A549 (cell line): ENCODE measurements at regions not wholly inside any gene's neighbourhood (a gene's known extent, or its start where the extent isn't known, plus 50 kb on each side); places are given as distances from the start of the nearest gene placed in this dataset.

ENCODE experiments used
- ATAC-seq, 2 experiments: fragments of 200-7000 bp in 1 of 2; fragments of >200 bp in 1 of 2; cut with Nextera tagmentation in 1 of 2; cut with Tn5 transposase in 1 of 2; 3 replicates each; pipeline versions ENCODE4 v1.8.0 to v1.9.1; 2018 to 2020; ENCODE audit warnings: mild to moderate bottlenecking in 1 of 2, moderate library complexity in 1 of 2
- CTCF ChIA-PET: fragments of 300-600 bp; sonication (Branson Sonifier 250); formaldehyde crosslinking; extraction: SDS; loops from one replicate; lab custom pipeline; 2021; ENCODE audit warnings: antibody characterized with exemption, inconsistent platforms; lab: Yijun Ruan, JAX
- POLR2A ChIA-PET: fragments of 350-600 bp; formaldehyde crosslinking; extraction: SDS; loops from one replicate; lab custom pipeline; 2021; ENCODE audit warnings: antibody characterized with exemption, inconsistent platforms; lab: Yijun Ruan, JAX
- DNase-seq, 2 experiments: peaks; one replicate each; pipeline versions ENCODE4 v3.0.0 to v3.0.0-alpha.2; 2011 to 2016; ENCODE audit warnings: low read depth in 1 of 2, low spot score in 1 of 2
- FAIRE-seq: peaks from 2 replicates; lab custom pipeline; 2011; peaks lifted over from hg19 to GRCh38; lab: Jason Lieb, UNC
- H3K27ac ChIP-seq, 2 experiments: fragments of >200 bp; sonication (Bioruptor Twin); formaldehyde crosslinking; 3 replicates each; pipeline ENCODE4 v1.5.1; 2016 to 2017
- H3K4me1 ChIP-seq: fragments of >200 bp; sonication (Bioruptor Twin); formaldehyde crosslinking; 3 replicates; pipeline ENCODE4 v1.6.1; 2016
- H3K4me2 ChIP-seq: fragments of >200 bp; sonication (Bioruptor Twin); formaldehyde crosslinking; 3 replicates; pipeline ENCODE4 v1.6.1; 2016
- H3K4me3 ChIP-seq: fragments of >200 bp; sonication (Bioruptor Twin); formaldehyde crosslinking; 3 replicates; pipeline ENCODE4 v1.5.1; 2016
- H3K9me3 ChIP-seq: fragments of >200 bp; sonication (Bioruptor Twin); formaldehyde crosslinking; 3 replicates; pipeline ENCODE4 v1.6.1; 2016
- CBX2 ChIP-seq: fragments of 200-600 bp; sonication (generic); IDR thresholded peaks from 2 replicates; pipeline ENCODE4 v1.6.1; 2016; ENCODE audit warnings: low read depth, mild to moderate bottlenecking, borderline replicate concordance
- CEBPB ChIP-seq, 2 experiments: fragments of >200 bp in 1 of 2; sonication (Bioruptor Twin) in 1 of 2; formaldehyde crosslinking in 1 of 2; IDR thresholded peaks; 2 replicates each; pipeline ENCODE4 v1.6.1; 2012 to 2016
- CHD2 ChIP-seq: fragments of 150-350 bp; IDR thresholded peaks from 2 replicates; pipeline ENCODE4 v1.6.1; 2014; ENCODE audit warnings: low read length; ENCODE audit not compliant: partially characterized antibody
- CHD4 ChIP-seq: fragments of 200-600 bp; sonication (generic); IDR thresholded peaks from 2 replicates; pipeline ENCODE4 v1.6.1; 2016; ENCODE audit warnings: antibody characterized with exemption, mild to moderate bottlenecking, borderline replicate concordance
- EHMT2 ChIP-seq: fragments of 200-600 bp; sonication (generic); IDR thresholded peaks from 2 replicates; pipeline ENCODE4 v1.6.1; 2016; ENCODE audit warnings: antibody characterized with exemption, low read depth, mild to moderate bottlenecking, moderate library complexity
- EP300 ChIP-seq, 2 experiments: fragments of >200 bp; sonication (Bioruptor Twin); formaldehyde crosslinking; IDR thresholded peaks; 2 replicates in 1 of 2; 3 replicates in 1 of 2; pipeline ENCODE4 v1.6.1; 2016 to 2017
- ESRRA ChIP-seq: fragments of 150-350 bp; IDR thresholded peaks from 2 replicates; pipeline ENCODE4 v1.6.1; 2014; ENCODE audit warnings: mild to moderate bottlenecking, low read length, borderline replicate concordance
- HES2 ChIP-seq: fragments of >200 bp; sonication (Bioruptor Twin); formaldehyde crosslinking; IDR thresholded peaks from 2 replicates; pipeline ENCODE4 v1.6.1; 2016
- HEYL ChIP-seq: fragments of 250-450 bp; sonication (Bioruptor Pico); IDR thresholded peaks from 2 replicates; pipeline ENCODE4 v1.8.0; 2021; ENCODE audit warnings: mild to moderate bottlenecking, moderate library complexity
- HOXA7 ChIP-seq: fragments of 250-450 bp; sonication (Bioruptor Pico); IDR thresholded peaks from 2 replicates; pipeline ENCODE4 v1.5.0; 2020; ENCODE audit warnings: mild to moderate bottlenecking, moderate library complexity
- JUN ChIP-seq, 2 experiments: fragments of >200 bp; sonication (Bioruptor Twin); formaldehyde crosslinking; IDR thresholded peaks; 2 replicates in 1 of 2; 3 replicates in 1 of 2; pipeline ENCODE4 v1.6.1; 2016 to 2017
- KDM5A ChIP-seq: fragments of 200-600 bp; sonication (generic); IDR thresholded peaks from 2 replicates; pipeline ENCODE4 v1.6.1; 2016; ENCODE audit warnings: antibody characterized with exemption, mild to moderate bottlenecking
- MAFK ChIP-seq: fragments of 450-650 bp; IDR thresholded peaks from 2 replicates; pipeline ENCODE4 v1.6.1; 2014; ENCODE audit not compliant: partially characterized antibody
- NPAS2 ChIP-seq: fragments of 250-450 bp; sonication (Bioruptor Pico); IDR thresholded peaks from 2 replicates; pipeline ENCODE4 v1.8.0; 2022; ENCODE audit warnings: mild to moderate bottlenecking, moderate library complexity, borderline replicate concordance
- NR3C1 ChIP-seq: fragments of >200 bp; sonication (Bioruptor Twin); formaldehyde crosslinking; IDR thresholded peaks from 3 replicates; pipeline ENCODE4 v1.6.1; 2017
- PBX3 ChIP-seq: IDR thresholded peaks from 2 replicates; pipeline ENCODE4 v1.6.1; 2012
- PHF8 ChIP-seq: fragments of 200-600 bp; sonication (generic); IDR thresholded peaks from 2 replicates; pipeline ENCODE4 v1.6.1; 2016; ENCODE audit warnings: low read depth, mild to moderate bottlenecking, antibody characterized with exemption, moderate library complexity, borderline replicate concordance
- POLR2A ChIP-seq: IDR thresholded peaks from 2 replicates; pipeline ENCODE4 v1.6.1; 2012; ENCODE audit warnings: mild to moderate bottlenecking, low read length
- RFX5 ChIP-seq: fragments of 450-650 bp; IDR thresholded peaks from 2 replicates; pipeline ENCODE4 v1.7.1; 2014; ENCODE audit warnings: antibody characterized with exemption, mild to moderate bottlenecking, moderate library complexity
- SMC3 ChIP-seq: fragments of >200 bp; sonication (Bioruptor Twin); formaldehyde crosslinking; IDR thresholded peaks from 3 replicates; pipeline ENCODE4 v1.6.1; 2018; ENCODE audit warnings: inconsistent platforms
- TFCP2L1 ChIP-seq: fragments of 250-450 bp; sonication (Bioruptor Pico); IDR thresholded peaks from 2 replicates; pipeline ENCODE4 v1.5.0; 2021; ENCODE audit warnings: mild to moderate bottlenecking
- ZC3H11A ChIP-seq: fragments of 450-650 bp; IDR thresholded peaks from 2 replicates; pipeline ENCODE4 v1.6.1; 2014; ENCODE audit warnings: antibody characterized with exemption, mild to moderate bottlenecking
- ZSCAN20 ChIP-seq: fragments of 250-450 bp; sonication (Bioruptor Pico); IDR thresholded peaks from 2 replicates; pipeline ENCODE4 v1.8.0; 2022; ENCODE audit warnings: mild to moderate bottlenecking, moderate library complexity
- WGBS: methylation state at CpG from one replicate; pipeline ENCODE4 v1.1.6; 2017; ENCODE audit errors: missing lambda C conversion rate; 5-methylcytosine and 5-hydroxymethylcytosine counted together
- TF ChIP-seq, protein P1 (sequence below): IDR thresholded peaks from 2 replicates; pipeline ENCODE4 v1.6.1; 2012; ENCODE audit warnings: low read depth, borderline replicate concordance
- TF ChIP-seq, protein P2 (sequence below): fragments of >200 bp; sonication (Bioruptor Twin); formaldehyde crosslinking; IDR thresholded peaks from 3 replicates; pipeline ENCODE4 v1.6.1; 2016
- TF ChIP-seq, protein P3 (sequence below): IDR thresholded peaks from 2 replicates; pipeline ENCODE4 v1.6.1; 2012

GRCh38 chr2:5951471-5951870 lies 259.3 kb downstream of the SOX11 start:
- ATAC-seq (no peak), FAIRE-seq (no peak), DNase-seq (no peak)
- TF ChIP-seq SMC3 (no peak), EP300 (IDR thresholded peaks at IDR 0.05) (no peak), EHMT2 (no peak), ZSCAN20 (no peak), CHD4 (no peak), HEYL (CRISPR knock-in tag) (no peak), HES2 (no peak), PHF8 (no peak), HOXA7 (CRISPR knock-in tag) (no peak), TFCP2L1 (no peak), NR3C1 (no peak), MAFK (no peak), KDM5A (no peak), CHD2 (no peak), POLR2A (no peak), PBX3 (no peak)
- TF ChIP-seq, protein P1, sequence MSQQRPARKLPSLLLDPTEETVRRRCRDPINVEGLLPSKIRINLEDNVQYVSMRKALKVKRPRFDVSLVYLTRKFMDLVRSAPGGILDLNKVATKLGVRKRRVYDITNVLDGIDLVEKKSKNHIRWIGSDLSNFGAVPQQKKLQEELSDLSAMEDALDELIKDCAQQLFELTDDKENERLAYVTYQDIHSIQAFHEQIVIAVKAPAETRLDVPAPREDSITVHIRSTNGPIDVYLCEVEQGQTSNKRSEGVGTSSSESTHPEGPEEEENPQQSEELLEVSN: no peak
- TF ChIP-seq, protein P2, sequence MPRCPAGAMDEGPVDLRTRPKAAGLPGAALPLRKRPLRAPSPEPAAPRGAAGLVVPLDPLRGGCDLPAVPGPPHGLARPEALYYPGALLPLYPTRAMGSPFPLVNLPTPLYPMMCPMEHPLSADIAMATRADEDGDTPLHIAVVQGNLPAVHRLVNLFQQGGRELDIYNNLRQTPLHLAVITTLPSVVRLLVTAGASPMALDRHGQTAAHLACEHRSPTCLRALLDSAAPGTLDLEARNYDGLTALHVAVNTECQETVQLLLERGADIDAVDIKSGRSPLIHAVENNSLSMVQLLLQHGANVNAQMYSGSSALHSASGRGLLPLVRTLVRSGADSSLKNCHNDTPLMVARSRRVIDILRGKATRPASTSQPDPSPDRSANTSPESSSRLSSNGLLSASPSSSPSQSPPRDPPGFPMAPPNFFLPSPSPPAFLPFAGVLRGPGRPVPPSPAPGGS: no peak
- TF ChIP-seq, protein P3, sequence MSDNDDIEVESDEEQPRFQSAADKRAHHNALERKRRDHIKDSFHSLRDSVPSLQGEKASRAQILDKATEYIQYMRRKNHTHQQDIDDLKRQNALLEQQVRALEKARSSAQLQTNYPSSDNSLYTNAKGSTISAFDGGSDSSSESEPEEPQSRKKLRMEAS: no peak
- Histone ChIP-seq H3K4me3 (no peak overlapping the region), H3K4me1 (no peaks in the 10 kb centered on the region), H3K9me3 (no peaks in the 10 kb centered on the region), H3K27ac (no peak overlapping the region), H3K4me2 (no peak overlapping the region)
- ChIA-PET CTCF (no interaction called here), POLR2A (no interaction called here)
- WGBS: 0% methylated on average over 1 of the region's 1 CpG

- WGBS: 0% methylated on average over 1 of the region's 1 CpG
- ChIA-PET POLR2A (no interaction called here), CTCF (interaction anchor here (0.5 to 0.6 kb wide), 2 partner anchors 1084 to 1127 kb away, joined by 3 read pairs; no protein-coding TSS in a partner anchor)
- ATAC-seq (no peak), FAIRE-seq (no peak)
- no peak overlapping the region for H3K4me3 ChIP-seq
- H3K9me3 ChIP-seq: no peaks in the 10 kb centered on the region
- H3K27ac ChIP-seq: no peak overlapping the region
- no peaks in the 10 kb centered on the region for H3K4me1 ChIP-seq
- TF ChIP-seq POLR2A (no peak), NPAS2 (CRISPR knock-in tag) (no peak), ZC3H11A (no peak), CEBPB (IDR thresholded peaks at IDR 0.05) (no peak), ESRRA (no peak), CBX2 (no peak), JUN (IDR thresholded peaks at IDR 0.05) (no peak), RFX5 (no peak)
- TF ChIP-seq, all 56 proteins: peak for 0
- DNase-seq: no peak
- H3K4me2 ChIP-seq: no peak overlapping the region
Measured at GRCh38 chr2:5953525-5953924, 261.3 kb downstream of the SOX11 start.
